C4-2B (cell line): ENCODE measurements at regions not wholly inside any gene's neighbourhood (a gene's known extent, or its start where the extent isn't known, plus 50 kb on each side); places are given as distances from the start of the nearest gene placed in this dataset.

Experiments
- ZFX ChIP-seq: fragments of 450-650 bp; IDR thresholded peaks from 2 replicates; pipeline ENCODE4 v1.6.1; 2017
- TF ChIP-seq, protein P1 (sequence below): fragments of 450-650 bp; conservative IDR thresholded peaks from 2 replicates; pipeline ENCODE4 v1.5.1; 2017; ENCODE audit warnings: mild to moderate bottlenecking

GRCh38 chr5:175257128-175257846, 186.7 kb downstream of the DRD1 start:
- TF ChIP-seq, protein P1, sequence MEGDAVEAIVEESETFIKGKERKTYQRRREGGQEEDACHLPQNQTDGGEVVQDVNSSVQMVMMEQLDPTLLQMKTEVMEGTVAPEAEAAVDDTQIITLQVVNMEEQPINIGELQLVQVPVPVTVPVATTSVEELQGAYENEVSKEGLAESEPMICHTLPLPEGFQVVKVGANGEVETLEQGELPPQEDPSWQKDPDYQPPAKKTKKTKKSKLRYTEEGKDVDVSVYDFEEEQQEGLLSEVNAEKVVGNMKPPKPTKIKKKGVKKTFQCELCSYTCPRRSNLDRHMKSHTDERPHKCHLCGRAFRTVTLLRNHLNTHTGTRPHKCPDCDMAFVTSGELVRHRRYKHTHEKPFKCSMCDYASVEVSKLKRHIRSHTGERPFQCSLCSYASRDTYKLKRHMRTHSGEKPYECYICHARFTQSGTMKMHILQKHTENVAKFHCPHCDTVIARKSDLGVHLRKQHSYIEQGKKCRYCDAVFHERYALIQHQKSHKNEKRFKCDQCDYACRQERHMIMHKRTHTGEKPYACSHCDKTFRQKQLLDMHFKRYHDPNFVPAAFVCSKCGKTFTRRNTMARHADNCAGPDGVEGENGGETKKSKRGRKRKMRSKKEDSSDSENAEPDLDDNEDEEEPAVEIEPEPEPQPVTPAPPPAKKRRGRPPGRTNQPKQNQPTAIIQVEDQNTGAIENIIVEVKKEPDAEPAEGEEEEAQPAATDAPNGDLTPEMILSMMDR: no peak
- no peak for TF ChIP-seq ZFX
